Right cardiac atrium (tissue), 5 donors: ENCODE measurements at regions not wholly inside any gene's neighbourhood (a gene's known extent, or its start where the extent isn't known, plus 50 kb on each side); places are given as distances from the start of the nearest gene placed in this dataset.
"Not testable (repeated sequence)": the region's sequence is repeated elsewhere in the genome, so short reads cannot be mapped to it uniquely, and the experiment has no call there.

Experiments used
- ATAC-seq, 2 donors: fragments of 200-7000 bp; cut with Tn5 transposase; one replicate each; pipeline versions ENCODE4 v1.8.0 to v1.9.1; 2020; ENCODE audit warnings: moderate library complexity in 2 of 2, mild to moderate bottlenecking in 1 of 2
- DNase-seq, 3 donors: peaks; one replicate each; pipeline ENCODE4 v3.0.0-alpha.2; 2020
- H3K27ac ChIP-seq: one replicate; pipeline ENCODE4 v1.5.1; 2013; ENCODE audit warnings: mild to moderate bottlenecking, low read length, control low read depth, moderate library complexity
- H3K27me3 ChIP-seq: one replicate; pipeline ENCODE4 v1.6.1; 2013; ENCODE audit not compliant: control insufficient read depth, insufficient read depth
- H3K4me1 ChIP-seq: one replicate; pipeline ENCODE4 v1.6.1; 2013; ENCODE audit warnings: low read length; ENCODE audit not compliant: control insufficient read depth, insufficient read depth
- H3K4me3 ChIP-seq: one replicate; pipeline ENCODE4 v1.5.1; 2013; ENCODE audit warnings: low read length, control low read depth
- H3K9me3 ChIP-seq: one replicate; pipeline ENCODE4 v1.6.1; 2013; ENCODE audit warnings: low read length; ENCODE audit not compliant: control insufficient read depth
- WGBS: extraction: QIAGEN DNeasy Blood & Tissue Kit; methylation state at CpG from one replicate; pipeline ENCODE4 v1.1.7; 2013; 5-methylcytosine and 5-hydroxymethylcytosine counted together
- intact Hi-C, 4 donors: fragments of 100-400 bp; cut with DNase I; formaldehyde crosslinking; loops; one replicate each; pipeline versions ENCODE4 v1.11.0 to v1.14.0; 2022 to 2023
- donor health status: healthy with polysubstance abuse.
- donor health status: DM: no; HTN: yes; CAD: no.
- donor health status: DM: no; HTN: no; CAD: no.
- donor health status: DM: no; HTN: yes; CAD: no; lungs with severe emphysema.
- donor health status: DM: yes; HTN: yes; CAD: no.

DNA sequence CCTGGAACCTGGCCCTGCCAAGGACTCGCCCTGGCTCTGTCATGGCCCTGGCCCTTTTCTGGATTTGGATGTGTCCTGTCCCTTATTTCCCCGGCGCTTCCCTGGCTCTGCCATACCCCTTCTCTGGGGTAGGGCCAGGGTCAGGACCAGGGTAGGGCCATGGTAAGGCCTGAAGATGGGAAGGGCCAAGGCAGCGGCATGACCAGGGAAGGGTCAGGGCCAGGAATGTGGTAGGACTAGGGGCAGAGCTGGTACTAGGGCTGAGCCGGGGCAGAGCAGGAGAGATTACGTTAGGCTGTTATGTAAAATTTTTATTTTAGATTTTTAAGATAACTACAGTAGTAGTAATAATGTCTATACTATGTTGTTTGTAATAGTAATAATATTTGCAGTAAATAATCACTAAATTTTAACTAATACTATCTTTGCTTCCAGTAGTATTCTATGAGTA is 236.6 kb downstream of the GOLGA6L6 start:
- H3K4me3 ChIP-seq, H3K27ac ChIP-seq, H3K27me3 ChIP-seq, H3K9me3 ChIP-seq, H3K4me1 ChIP-seq, ATAC-seq, intact Hi-C loops: not testable (repeated sequence)
- DNase-seq, result peak in 1 of 3 donors; percentile 26
- 80% methylated on average over 6 of the region's 6 CpGs for WGBS

DNA sequence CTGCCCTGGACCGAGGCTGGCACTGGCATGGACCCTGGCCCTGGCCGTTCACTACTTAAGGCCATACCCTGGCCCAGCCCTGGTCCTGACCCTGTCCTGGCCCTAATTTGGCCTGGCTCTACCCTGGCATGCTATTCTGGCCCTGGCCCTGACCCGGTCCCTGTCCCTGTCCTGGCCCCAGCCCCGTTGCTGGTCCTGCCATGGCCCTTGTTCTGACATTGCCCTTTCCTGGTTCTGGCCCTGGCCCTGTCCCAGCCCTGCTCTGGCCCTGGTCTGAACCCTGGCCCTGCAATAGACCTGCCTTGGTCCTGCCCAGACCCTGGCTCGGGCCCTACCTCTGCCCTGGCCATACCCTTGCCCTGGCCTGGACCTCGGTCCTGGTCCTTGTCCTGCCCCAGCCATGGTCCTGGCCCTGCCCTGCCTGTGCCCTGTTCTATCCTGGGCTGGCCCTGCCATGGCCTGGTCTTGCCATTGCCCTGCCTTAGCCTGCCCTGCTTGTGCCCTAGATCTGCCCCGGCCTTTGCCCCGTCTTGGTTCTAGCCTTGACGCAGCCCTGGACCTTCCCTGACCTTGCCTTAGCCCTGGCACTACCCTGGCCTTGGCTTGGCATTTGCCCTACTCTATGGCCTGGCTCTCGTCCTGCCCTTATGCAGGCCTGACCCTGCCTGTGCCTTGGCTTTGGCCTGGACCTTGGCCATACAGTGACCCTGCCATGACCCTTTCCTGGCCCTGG is 237.2 kb downstream of the GOLGA6L6 start:
- H3K27me3 ChIP-seq, ATAC-seq, H3K27ac ChIP-seq, intact Hi-C loops, H3K4me3 ChIP-seq, H3K9me3 ChIP-seq, H3K4me1 ChIP-seq: not testable (repeated sequence)
- 68% methylated on average over 10 of the region's 10 CpGs for WGBS
- peak in 1 of 3 donors; percentile 40 for DNase-seq

DNA sequence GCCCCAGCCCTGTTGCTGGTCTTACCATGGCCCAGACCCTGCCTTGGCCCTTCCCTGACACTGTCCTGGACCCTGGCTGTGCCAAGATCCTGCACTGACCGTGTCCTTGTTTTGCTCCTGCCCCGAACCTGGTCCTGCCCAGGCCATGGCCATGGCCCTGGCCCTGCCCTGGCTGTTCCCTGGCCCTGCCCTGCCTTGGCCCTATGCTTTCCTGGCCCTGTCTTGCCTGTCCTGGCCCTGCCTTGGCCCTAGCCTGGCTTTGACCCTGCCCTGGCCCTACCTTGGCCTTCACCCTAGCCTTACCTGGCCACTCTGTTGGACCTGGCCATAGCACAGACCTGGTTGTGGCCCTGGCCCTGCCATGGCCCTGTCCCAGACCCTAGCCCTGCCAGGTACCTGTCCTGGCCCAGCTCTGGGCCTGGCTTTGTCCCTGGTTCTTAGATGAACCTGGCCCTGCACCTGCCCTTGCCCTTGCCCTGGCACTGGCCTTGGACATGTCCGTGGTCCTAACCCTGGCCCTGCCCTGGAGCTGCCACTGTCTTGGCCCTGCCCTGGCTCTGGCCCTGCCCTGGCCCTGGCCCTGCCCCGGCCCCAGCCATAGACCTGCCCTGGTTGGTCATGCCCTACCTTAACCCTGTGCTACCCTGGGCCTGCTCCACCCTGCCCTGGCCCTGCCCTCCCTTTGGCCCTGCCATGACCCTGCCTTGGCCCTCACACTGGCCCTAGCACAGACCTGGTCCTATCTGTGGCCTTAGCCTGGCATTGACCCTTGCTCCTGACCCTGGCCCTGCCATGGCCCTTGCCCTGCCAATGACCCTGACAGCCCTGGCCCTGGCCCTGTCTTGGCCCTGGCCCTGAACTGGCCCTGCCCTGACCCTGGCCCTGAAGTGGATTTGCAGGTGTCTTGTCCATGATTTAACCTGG is 238.1 kb downstream of the GOLGA6L6 start:
- peak in 2 of 3 donors; percentile 45 to 55 for DNase-seq
- H3K27ac ChIP-seq, H3K9me3 ChIP-seq, H3K27me3 ChIP-seq, H3K4me1 ChIP-seq, H3K4me3 ChIP-seq, ATAC-seq, intact Hi-C loops: not testable (repeated sequence)
- WGBS, result 65% methylated on average over 4 of the region's 4 CpGs

DNA sequence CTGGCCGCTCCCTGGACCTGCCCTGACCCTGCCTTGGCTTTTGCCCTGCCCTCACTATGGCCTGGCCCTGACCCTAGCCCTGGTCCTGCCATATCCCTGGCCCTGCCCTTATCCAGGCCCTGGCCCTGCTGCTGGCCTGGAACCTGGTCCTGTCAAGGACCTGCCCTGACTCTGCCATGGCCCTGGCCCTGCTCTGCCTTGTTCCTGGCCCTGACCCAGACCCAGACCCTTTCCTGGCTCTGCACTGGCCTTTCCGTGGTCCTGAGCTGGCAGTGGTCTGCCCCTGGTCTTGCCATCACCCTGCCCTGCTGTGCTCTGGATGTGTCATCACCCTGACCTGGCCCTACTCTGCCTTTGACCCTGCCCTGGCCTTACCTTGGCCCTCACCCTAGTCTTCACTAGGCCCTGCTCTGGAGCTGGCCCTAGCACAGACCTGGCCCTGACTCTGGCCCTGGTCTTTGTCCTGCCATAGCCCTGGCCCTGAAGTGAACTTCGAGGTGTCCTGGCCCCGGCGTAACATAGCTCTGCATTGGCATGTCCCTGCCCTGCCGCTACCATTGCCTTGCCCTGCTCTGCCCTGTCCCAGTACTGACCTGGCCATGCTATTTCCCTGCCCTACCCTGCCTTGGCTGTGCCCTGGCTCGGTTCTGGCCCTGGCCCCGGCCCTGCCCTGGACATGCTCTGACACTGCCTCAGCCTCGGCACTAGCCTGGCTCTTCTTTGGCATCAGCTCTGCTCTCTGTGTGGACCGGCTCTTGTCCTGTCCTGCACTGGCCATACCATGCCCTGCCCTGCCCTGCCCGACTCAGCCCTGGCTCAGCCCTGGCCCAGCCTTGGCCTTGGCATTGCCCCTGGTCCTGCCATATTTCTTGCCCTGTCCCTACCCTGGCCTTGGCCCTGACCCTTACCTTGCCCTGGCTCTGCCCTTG is 239.2 kb downstream of the GOLGA6L6 start:
- H3K4me1 ChIP-seq, H3K27ac ChIP-seq, H3K27me3 ChIP-seq, H3K9me3 ChIP-seq, ATAC-seq, H3K4me3 ChIP-seq, intact Hi-C loops: not testable (repeated sequence)
- DNase-seq, result peak in 2 of 3 donors; percentile 35 to 60
- 88% methylated on average over 11 of the region's 11 CpGs for WGBS

DNA sequence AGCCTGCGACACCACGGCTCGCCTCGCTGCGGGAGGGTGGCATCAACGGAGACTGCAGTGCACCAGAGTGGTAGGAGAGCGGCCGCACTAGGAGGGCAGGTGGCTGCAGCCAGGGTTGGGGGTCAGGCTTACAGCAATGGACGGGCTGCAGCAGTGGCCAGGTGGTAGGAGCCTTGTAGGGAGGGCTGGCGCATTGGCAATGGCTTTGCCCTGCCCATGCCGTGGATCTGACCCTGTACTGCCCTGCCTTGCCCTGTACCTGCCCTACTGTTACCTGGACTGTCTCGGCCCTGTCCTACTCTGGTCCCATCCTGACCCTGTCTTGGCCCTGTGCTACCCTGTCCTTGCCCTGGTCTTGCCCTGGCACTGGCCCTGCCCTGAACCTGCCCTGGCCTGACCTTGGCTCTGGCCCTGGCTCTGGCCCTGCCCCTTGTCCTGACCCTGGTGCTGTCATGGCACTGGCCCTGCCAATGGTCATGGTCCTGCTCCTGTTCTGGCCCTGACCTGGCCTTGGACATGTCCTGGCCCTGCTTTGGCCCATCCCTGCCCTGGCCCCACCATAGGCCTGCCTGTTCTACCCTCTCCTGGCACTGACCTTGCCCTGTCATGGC is 240.0 kb downstream of the GOLGA6L6 start:
- ATAC-seq, H3K4me1 ChIP-seq, H3K4me3 ChIP-seq, intact Hi-C loops, H3K27me3 ChIP-seq, H3K9me3 ChIP-seq, H3K27ac ChIP-seq: not testable (repeated sequence)
- DNase-seq, result peak in 2 of 3 donors; percentile 51 to 57
- WGBS, result 88% methylated on average over 12 of the region's 12 CpGs

DNA sequence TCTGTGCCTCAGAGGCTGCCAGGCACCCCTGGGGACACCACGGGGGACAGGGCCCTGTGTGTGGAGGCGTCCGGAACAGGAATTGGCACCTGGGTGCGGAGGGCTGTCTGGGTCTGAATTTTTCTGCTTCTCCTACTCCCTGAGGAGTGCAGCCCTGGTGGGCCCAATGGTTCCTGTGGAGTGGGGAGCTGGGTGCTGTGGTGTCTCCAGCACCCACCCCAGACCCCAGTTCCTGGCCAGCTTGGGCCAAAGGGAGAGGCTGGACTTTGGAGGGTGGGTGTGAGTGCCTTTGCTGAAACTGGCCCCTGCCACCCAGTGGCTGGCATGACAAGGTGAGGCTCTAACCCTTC is 240.6 kb downstream of the GOLGA6L6 start:
- H3K9me3 ChIP-seq, intact Hi-C loops, H3K27me3 ChIP-seq, H3K4me3 ChIP-seq, H3K4me1 ChIP-seq, H3K27ac ChIP-seq, ATAC-seq: not testable (repeated sequence)
- DNase-seq, result peak in 1 of 3 donors; percentile 37
- 91% methylated on average over 4 of the region's 4 CpGs for WGBS

DNA sequence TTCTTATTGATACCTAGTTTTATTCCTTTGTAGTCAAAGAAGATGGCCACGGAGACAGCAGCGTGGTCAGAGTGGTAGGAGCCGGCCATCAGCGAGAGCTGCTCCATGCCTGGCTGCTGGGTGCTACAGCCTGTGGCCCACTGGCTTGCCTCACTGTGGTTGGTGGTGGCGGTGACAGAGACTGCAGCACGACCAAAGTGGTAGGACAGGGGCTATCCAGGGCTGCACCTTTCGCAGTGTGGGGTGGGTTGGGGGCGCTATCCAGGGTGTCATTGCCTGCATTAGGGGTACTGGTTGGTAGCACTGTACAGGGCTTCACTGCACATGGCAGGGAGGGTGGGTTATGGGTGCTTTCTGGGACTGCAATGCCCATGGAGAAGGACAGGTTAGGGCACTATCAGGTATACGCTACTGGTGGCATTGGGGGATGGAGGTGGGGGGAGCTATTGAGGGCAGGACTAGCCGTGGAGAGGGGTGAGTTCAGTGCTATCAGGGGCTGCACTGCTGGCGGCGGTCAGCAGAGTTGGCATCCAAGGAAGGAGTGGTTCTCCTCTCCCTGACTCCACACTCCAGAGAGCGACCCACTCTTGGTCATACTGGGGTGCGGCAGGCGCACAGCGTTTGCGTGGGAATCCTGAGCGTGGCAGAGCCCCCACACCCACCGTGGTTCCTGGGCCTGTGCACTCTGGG is 241.1 kb downstream of the GOLGA6L6 start:
- H3K4me1 ChIP-seq, ATAC-seq, H3K27ac ChIP-seq, H3K27me3 ChIP-seq, H3K4me3 ChIP-seq, intact Hi-C loops, H3K9me3 ChIP-seq: not testable (repeated sequence)
- WGBS, result 81% methylated on average over 19 of the region's 19 CpGs
- DNase-seq, result peak in 1 of 3 donors; percentile 35

DNA sequence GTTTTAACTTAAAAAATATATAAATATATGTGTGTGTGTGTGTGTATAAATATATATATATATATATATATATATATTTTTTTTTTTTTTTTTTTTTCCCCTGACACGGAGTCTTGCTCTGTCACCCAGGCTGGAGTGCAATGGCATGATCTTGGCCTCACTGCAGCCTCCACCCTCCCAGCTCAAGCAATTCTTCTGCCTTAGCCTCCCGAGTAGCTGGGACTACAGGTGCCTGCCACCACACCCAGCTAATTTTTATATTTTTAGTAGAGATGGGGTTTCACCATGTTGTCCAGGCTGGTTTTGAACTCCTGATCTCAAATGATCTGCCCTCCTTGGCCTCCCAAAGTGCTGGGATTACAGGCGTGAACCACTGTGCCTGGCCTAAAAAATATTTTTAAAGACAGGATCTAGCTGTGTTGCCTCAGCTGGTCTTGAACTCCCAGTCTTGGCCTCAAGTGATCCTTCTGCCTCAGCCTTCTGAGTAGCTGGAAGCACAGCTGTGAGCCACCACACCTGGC is 243.9 kb downstream of the GOLGA6L6 start:
- intact Hi-C loops, H3K9me3 ChIP-seq, H3K27me3 ChIP-seq, H3K4me3 ChIP-seq, H3K4me1 ChIP-seq, H3K27ac ChIP-seq, ATAC-seq, DNase-seq: not testable (repeated sequence)
- 57% methylated on average over 3 of the region's 3 CpGs for WGBS

DNA sequence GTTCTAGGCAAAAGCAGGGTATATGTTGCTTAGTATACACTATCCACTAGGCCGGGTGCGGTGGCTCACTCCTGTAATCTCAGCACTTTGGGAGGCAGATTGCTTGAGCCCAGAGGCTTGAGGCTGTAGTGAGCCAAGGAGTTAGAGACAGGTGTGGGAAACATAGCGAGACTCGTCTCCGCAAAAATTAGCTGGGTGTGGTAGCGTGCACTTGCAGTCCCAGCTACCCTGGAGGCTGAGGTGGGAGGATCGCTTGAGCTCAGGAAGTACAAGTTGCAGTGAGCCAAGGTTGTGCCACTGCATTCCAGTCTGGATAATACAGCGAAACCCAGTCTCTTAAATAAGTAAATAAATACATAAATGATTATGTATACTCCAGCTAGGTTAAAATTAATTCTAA is 245.3 kb downstream of the GOLGA6L6 start:
- H3K4me1 ChIP-seq, H3K27ac ChIP-seq, H3K4me3 ChIP-seq, intact Hi-C loops, ATAC-seq, H3K9me3 ChIP-seq, DNase-seq, H3K27me3 ChIP-seq: not testable (repeated sequence)
- WGBS, result 83% methylated on average over 8 of the region's 8 CpGs
